K562 (cell line): ENCODE measurements at regions not wholly inside any gene's neighbourhood (a gene's known extent, or its start where the extent isn't known, plus 50 kb on each side); places are given as distances from the start of the nearest gene placed in this dataset.

ENCODE experiments used
- ATAC-seq: fragments of 200-7000 bp; cut with Tn5 transposase; 3 replicates; pipeline ENCODE4 v1.9.1; 2020; ENCODE audit warnings: moderate library complexity
- BruUV-seq: library from RNA; stranded (reverse); fragments of 400-500 nt; replicated peaks from 2 replicates; lab custom pipeline; 2021; lab: Mats Ljungman, UMichigan
- CTCF ChIA-PET: fragments of 300-600 bp; formaldehyde crosslinking; extraction: SDS; loops from one replicate; lab custom pipeline; 2021; ENCODE audit warnings: low intra/inter-chr PET ratio; lab: Yijun Ruan, JAX
- POLR2A ChIA-PET: fragments of 300-600, 350-650 bp; sonication (Branson Sonifier 250); formaldehyde crosslinking; extraction: SDS; loops from one replicate; lab custom pipeline; 2021; ENCODE audit warnings: antibody characterized with exemption, inconsistent platforms; lab: Yijun Ruan, JAX
- DNase-seq, 4 experiments: peaks; one replicate each; pipeline versions ENCODE4 v3.0.0 to v3.0.0-alpha.2; 2011 to 2018; ENCODE audit warnings: low spot score in 3 of 4, mixed read lengths in 3 of 4; ENCODE audit errors: extremely low read depth in 1 of 4
- FAIRE-seq: peaks from 2 replicates; lab custom pipeline; 2011; peaks lifted over from hg19 to GRCh38; lab: Jason Lieb, UNC
- H2AFZ ChIP-seq: 2 replicates; pipeline ENCODE4 v1.6.0; 2011; ENCODE audit warnings: low read depth, low read length, control low read depth, inconsistent platforms
- H3K27ac ChIP-seq: fragments of 200-600 bp; 3 replicates; pipeline ENCODE4 v1.8.0; 2011; ENCODE audit warnings: low read depth, mild to moderate bottlenecking, control low read depth, inconsistent platforms, low read length, moderate library complexity, mixed read lengths; ENCODE audit errors: extremely low read depth
- H3K27me3 ChIP-seq, 2 experiments: fragments of 300-600 bp in 1 of 2; 2 replicates in 1 of 2; 3 replicates in 1 of 2; pipeline versions ENCODE4 v1.6.0 to v1.8.0; 2011; ENCODE audit warnings: inconsistent platforms in 2 of 2, low read length in 2 of 2, mild to moderate bottlenecking in 1 of 2, mixed read lengths in 1 of 2, moderate library complexity in 1 of 2; ENCODE audit not compliant: control insufficient read depth in 2 of 2, insufficient read depth in 2 of 2
- H3K36me3 ChIP-seq: fragments of 300-600 bp; 3 replicates; pipeline ENCODE4 v1.8.0; 2011; ENCODE audit warnings: mild to moderate bottlenecking, low read length, inconsistent platforms; ENCODE audit not compliant: control insufficient read depth, insufficient read depth
- H3K4me1 ChIP-seq, 2 experiments: fragments of 200-600 bp in 1 of 2; replicated peaks in 1 of 2; 2 replicates in 1 of 2; 3 replicates in 1 of 2; pipeline versions ENCODE4 v1.5.1 to v1.8.0; 2011; ENCODE audit warnings: inconsistent platforms in 2 of 2, low read length in 2 of 2, mild to moderate bottlenecking in 1 of 2, mixed read lengths in 1 of 2, moderate library complexity in 1 of 2; ENCODE audit not compliant: control insufficient read depth in 2 of 2, insufficient read depth in 2 of 2
- H3K4me2 ChIP-seq: 2 replicates; pipeline ENCODE4 v1.6.1; 2011; ENCODE audit warnings: low read length, control low read depth, inconsistent platforms, mixed read lengths; ENCODE audit not compliant: insufficient read depth
- H3K4me3 ChIP-seq: fragments of 200-600 bp; sonication (generic), shearing (Covaris generic); 2 replicates; pipeline ENCODE4 v1.5.1; 2016; ENCODE audit warnings: control low read depth, inconsistent platforms
- H3K79me2 ChIP-seq: fragments of 200-600 bp; 3 replicates; pipeline ENCODE4 v1.8.0; 2011; ENCODE audit warnings: low read length, inconsistent platforms; ENCODE audit not compliant: control insufficient read depth, insufficient read depth
- H3K9ac ChIP-seq, 2 experiments: 2 replicates each; pipeline versions ENCODE4 v1.6.0 to v1.6.1; 2011; ENCODE audit warnings: low read depth in 2 of 2, low read length in 2 of 2, control low read depth in 1 of 2, inconsistent platforms in 1 of 2, mild to moderate bottlenecking in 1 of 2, mixed read lengths in 1 of 2; ENCODE audit not compliant: insufficient read depth in 1 of 2
- H3K9me1 ChIP-seq: one replicate; pipeline ENCODE4 v1.6.0; 2011; ENCODE audit warnings: inconsistent platforms, mild to moderate bottlenecking, low read length, moderate library complexity; ENCODE audit not compliant: control insufficient read depth, insufficient read depth
- H3K9me3 ChIP-seq: replicated peaks from 2 replicates; pipeline ENCODE4 v1.5.1; 2011; ENCODE audit warnings: low read depth, low read length, inconsistent platforms; ENCODE audit not compliant: control insufficient read depth, insufficient read depth
- H4K20me1 ChIP-seq: replicated peaks from 2 replicates; pipeline ENCODE4 v1.6.1; 2011; ENCODE audit warnings: low read length, inconsistent platforms, mixed read lengths; ENCODE audit not compliant: control insufficient read depth, insufficient read depth
- BCLAF1 ChIP-seq, 2 experiments: fragments of 450-650 bp in 1 of 2; IDR thresholded peaks; 2 replicates each; pipeline ENCODE4 v1.6.1; 2011 to 2017; ENCODE audit warnings: low read depth in 2 of 2, antibody characterized with exemption in 1 of 2, borderline replicate concordance in 1 of 2, low read length in 1 of 2, mild to moderate bottlenecking in 1 of 2, mixed read lengths in 1 of 2; ENCODE audit not compliant: control insufficient read depth in 1 of 2
- CBFA2T3 ChIP-seq: fragments of 450-650 bp; IDR thresholded peaks from 2 replicates; pipeline ENCODE4 v1.6.1; 2017
- ETV5 ChIP-seq: sonication (generic); formaldehyde crosslinking; IDR thresholded peaks from 2 replicates; pipeline ENCODE4 v1.4.0; 2020; ENCODE audit warnings: low read depth, mild to moderate bottlenecking, missing genetic modification reagents
- IRF2 ChIP-seq: sonication (generic); formaldehyde crosslinking; IDR thresholded peaks from 2 replicates; pipeline ENCODE4 v1.8.1; 2022; ENCODE audit warnings: mild to moderate bottlenecking, missing genetic modification reagents
- PHF21A ChIP-seq: fragments of 450-650 bp; IDR thresholded peaks from 2 replicates; pipeline ENCODE4 v1.6.1; 2017; ENCODE audit warnings: low read depth, borderline replicate concordance
- POLR2AphosphoS2 ChIP-seq: IDR thresholded peaks from 2 replicates; pipeline ENCODE4 v1.6.1; 2012; ENCODE audit warnings: low read length, improper control_type of control experiment
- RBM34 ChIP-seq: fragments of 200-400 bp; formaldehyde crosslinking; IDR thresholded peaks from 2 replicates; pipeline ENCODE4 v1.6.1; 2018; ENCODE audit warnings: low read length, borderline replicate concordance; ENCODE audit not compliant: insufficient read depth
- ZNF12 ChIP-seq: sonication (generic); formaldehyde crosslinking; IDR thresholded peaks from 2 replicates; pipeline ENCODE4 v1.4.0; 2020; ENCODE audit warnings: mild to moderate bottlenecking, missing genetic modification reagents
- WGBS: fragments of 100-300 bp; shearing (Covaris generic); methylation state at CpG from one replicate; pipeline ENCODE4 v1.1.6; 2016; ENCODE audit warnings: low coverage, mixed read lengths; ENCODE audit not compliant: insufficient coverage; ENCODE audit errors: missing lambda C conversion rate; 5-methylcytosine and 5-hydroxymethylcytosine counted together
- in situ Hi-C: fragments of 300-500 bp; cut with MboI; formaldehyde crosslinking; loops from 4 replicates; pipeline ENCODE4 v1.15.0; 2018; ENCODE audit warnings: inconsistent platforms, mixed read lengths
- intact Hi-C: fragments of 100-400 bp; cut with micrococcal nuclease; formaldehyde crosslinking; loops from 2 replicates; pipeline ENCODE4 v1.14.2; 2022
- TF ChIP-seq, protein P1 (sequence below), 3 experiments: fragments of 200-800 bp in 1 of 3; sonication (Bioruptor generic) in 1 of 3; sonication (generic) in 1 of 3; formaldehyde crosslinking in 1 of 3; IDR thresholded peaks; 2 replicates each; pipeline versions ENCODE4 v1.6.1 to v1.8.0; 2016 to 2022; ENCODE audit warnings: mild to moderate bottlenecking in 2 of 3, missing compliant biosample characterization in 2 of 3, missing genetic modification characterization in 2 of 3, missing genetic modification reagents in 1 of 3
- TF ChIP-seq, protein P2 (sequence below): fragments of 250-450 bp; sonication (Bioruptor Pico); IDR thresholded peaks from 2 replicates; pipeline ENCODE4 v1.5.0; 2022; ENCODE audit warnings: mild to moderate bottlenecking
- TF ChIP-seq, protein P3 (sequence below): sonication (generic); formaldehyde crosslinking; IDR thresholded peaks from 2 replicates; pipeline ENCODE4 v1.8.1; 2023; ENCODE audit warnings: mild to moderate bottlenecking, missing genetic modification reagents

GRCh38 chr9:107896544-107896943 lies 407.0 kb upstream of the KLF4 start:
- intact Hi-C loops (no loop called here), in situ Hi-C loops (no loop called here)
- H2AFZ ChIP-seq = no peak overlapping the region
- H3K4me2 ChIP-seq = no peak overlapping the region
- H4K20me1 ChIP-seq = no peaks in the 10 kb centered on the region
- H3K27me3 ChIP-seq = peaks cover 0 to 27% of the 10 kb centered on the region in 2 experiments; a peak in 2 of 5 replicates
- no peaks in the 10 kb centered on the region for H3K4me1 ChIP-seq
- no peaks in the 10 kb centered on the region for H3K9me3 ChIP-seq
- H3K27ac ChIP-seq = no peak overlapping the region
- DNase-seq (no peak), FAIRE-seq (no peak), ATAC-seq (no peak)
- H3K9ac ChIP-seq = no peak overlapping the region
- CTCF ChIA-PET = no interaction called here
- no peaks in the 10 kb centered on the region for H3K9me1 ChIP-seq
- TF ChIP-seq ETV5 (CRISPR knock-in tag) (no peak), IRF2 (CRISPR knock-in tag) (no peak), RBM34 (no peak), POLR2AphosphoS2 (no peak), ZNF12 (CRISPR knock-in tag) (no peak), CBFA2T3 (no peak), PHF21A (no peak), BCLAF1 (IDR thresholded peaks at IDR 0.05; ENCODE audit: borderline replicate concordance in 1 of 2, control insufficient read depth in 1 of 2, low read depth in 2 of 2, low read length in 1 of 2) (no peak)
- TF ChIP-seq, protein P1, sequence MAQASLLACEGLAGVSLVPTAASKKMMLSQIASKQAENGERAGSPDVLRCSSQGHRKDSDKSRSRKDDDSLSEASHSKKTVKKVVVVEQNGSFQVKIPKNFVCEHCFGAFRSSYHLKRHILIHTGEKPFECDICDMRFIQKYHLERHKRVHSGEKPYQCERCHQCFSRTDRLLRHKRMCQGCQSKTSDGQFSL (CRISPR knock-in tag; IDR thresholded peaks at IDR 0.05) = no peak
- TF ChIP-seq, protein P1 (tag; IDR thresholded peaks at IDR 0.05) = no peak
- TF ChIP-seq, protein P2, sequence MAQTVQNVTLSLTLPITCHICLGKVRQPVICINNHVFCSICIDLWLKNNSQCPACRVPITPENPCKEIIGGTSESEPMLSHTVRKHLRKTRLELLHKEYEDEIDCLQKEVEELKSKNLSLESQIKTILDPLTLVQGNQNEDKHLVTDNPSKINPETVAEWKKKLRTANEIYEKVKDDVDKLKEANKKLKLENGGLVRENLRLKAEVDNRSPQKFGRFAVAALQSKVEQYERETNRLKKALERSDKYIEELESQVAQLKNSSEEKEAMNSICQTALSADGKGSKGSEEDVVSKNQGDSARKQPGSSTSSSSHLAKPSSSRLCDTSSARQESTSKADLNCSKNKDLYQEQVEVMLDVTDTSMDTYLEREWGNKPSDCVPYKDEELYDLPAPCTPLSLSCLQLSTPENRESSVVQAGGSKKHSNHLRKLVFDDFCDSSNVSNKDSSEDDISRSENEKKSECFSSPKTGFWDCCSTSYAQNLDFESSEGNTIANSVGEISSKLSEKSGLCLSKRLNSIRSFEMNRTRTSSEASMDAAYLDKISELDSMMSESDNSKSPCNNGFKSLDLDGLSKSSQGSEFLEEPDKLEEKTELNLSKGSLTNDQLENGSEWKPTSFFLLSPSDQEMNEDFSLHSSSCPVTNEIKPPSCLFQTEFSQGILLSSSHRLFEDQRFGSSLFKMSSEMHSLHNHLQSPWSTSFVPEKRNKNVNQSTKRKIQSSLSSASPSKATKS (CRISPR knock-in tag) = no peak
- TF ChIP-seq, protein P3, sequence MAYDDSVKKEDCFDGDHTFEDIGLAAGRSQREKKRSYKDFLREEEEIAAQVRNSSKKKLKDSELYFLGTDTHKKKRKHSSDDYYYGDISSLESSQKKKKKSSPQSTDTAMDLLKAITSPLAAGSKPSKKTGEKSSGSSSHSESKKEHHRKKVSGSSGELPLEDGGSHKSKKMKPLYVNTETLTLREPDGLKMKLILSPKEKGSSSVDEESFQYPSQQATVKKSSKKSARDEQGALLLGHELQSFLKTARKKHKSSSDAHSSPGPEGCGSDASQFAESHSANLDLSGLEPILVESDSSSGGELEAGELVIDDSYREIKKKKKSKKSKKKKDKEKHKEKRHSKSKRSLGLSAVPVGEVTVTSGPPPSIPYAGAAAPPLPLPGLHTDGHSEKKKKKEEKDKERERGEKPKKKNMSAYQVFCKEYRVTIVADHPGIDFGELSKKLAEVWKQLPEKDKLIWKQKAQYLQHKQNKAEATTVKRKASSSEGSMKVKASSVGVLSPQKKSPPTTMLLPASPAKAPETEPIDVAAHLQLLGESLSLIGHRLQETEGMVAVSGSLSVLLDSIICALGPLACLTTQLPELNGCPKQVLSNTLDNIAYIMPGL (CRISPR knock-in tag) = no peak
- H3K4me3 ChIP-seq = no peak overlapping the region
- BruUV-seq = no TSS peak
- WGBS = 0% methylated on average over 1 of the region's 1 CpG
- no peaks in the 10 kb centered on the region for H3K36me3 ChIP-seq
- POLR2A ChIA-PET = no interaction called here
- no peaks in the 10 kb centered on the region for H3K79me2 ChIP-seq
